Mucosa of gallbladder (tissue), 1 donor: ENCODE measurements at regions not wholly inside any gene's neighbourhood (a gene's known extent, or its start where the extent isn't known, plus 50 kb on each side); places are given as distances from the start of the nearest gene placed in this dataset.
"Not testable (repeated sequence)": the region's sequence is repeated elsewhere in the genome, so short reads cannot be mapped to it uniquely, and the experiment has no call there.

Experiments
- DNase-seq: peaks from one replicate; pipeline ENCODE4 v3.0.0-alpha.2; 2020; ENCODE audit warnings: low spot score
- donor health status: DM: no; HTN: no; CAD: no.

GRCh38 chr7:125468855-125469174 is 539.2 kb upstream of the POT1 start:
- no peak for DNase-seq

GRCh38 chr7:125467996-125468854 is 538.6 kb upstream of the POT1 start:
- no peak for DNase-seq

GRCh38 chr7:125465527-125465926 is 535.9 kb upstream of the POT1 start:
- DNase-seq = no peak

- no peak for DNase-seq
Measured at GRCh38 chr7:125462615-125463014, 533.0 kb upstream of the POT1 start.

- no peak for DNase-seq
Measured at GRCh38 chr7:125459038-125459437, 529.4 kb upstream of the POT1 start.

- DNase-seq = no peak
Measured at GRCh38 chr7:125450749-125451148, 521.1 kb upstream of the POT1 start.

- DNase-seq = no peak
Measured at GRCh38 chr7:125445836-125446235, 516.2 kb upstream of the POT1 start.

GRCh38 chr7:125444864-125445263 is 515.2 kb upstream of the POT1 start:
- DNase-seq = no peak

- no peak for DNase-seq
Measured at GRCh38 chr7:125436220-125436619, 506.6 kb upstream of the POT1 start.

- DNase-seq = no peak
Measured at GRCh38 chr7:125431349-125431748, 501.7 kb upstream of the POT1 start.

- DNase-seq = no peak
Measured at GRCh38 chr7:125430013-125430412, 500.4 kb upstream of the POT1 start.

GRCh38 chr7:125427676-125428075 is 498.1 kb upstream of the POT1 start:
- no peak for DNase-seq

- DNase-seq = no peak
Measured at GRCh38 chr7:125425506-125425905, 495.9 kb upstream of the POT1 start.

- DNase-seq = no peak
Measured at GRCh38 chr7:125424721-125425120, 495.1 kb upstream of the POT1 start.

- DNase-seq = no peak
Measured at GRCh38 chr7:125423458-125424155, 494.0 kb upstream of the POT1 start.

GRCh38 chr7:125421407-125421806 is 491.8 kb upstream of the POT1 start:
- not testable (repeated sequence) for DNase-seq

- DNase-seq = no peak
Measured at GRCh38 chr7:125412890-125413665, 483.5 kb upstream of the POT1 start.

GRCh38 chr7:125409921-125410320 is 480.3 kb upstream of the POT1 start:
- DNase-seq = no peak

GRCh38 chr7:125406111-125406510 is 476.5 kb upstream of the POT1 start:
- no peak for DNase-seq

- DNase-seq = no peak
Measured at GRCh38 chr7:125399408-125399807, 469.8 kb upstream of the POT1 start.

- DNase-seq = no peak
Measured at GRCh38 chr7:125396466-125397151, 467.0 kb upstream of the POT1 start.

- DNase-seq = no peak
Measured at GRCh38 chr7:125391921-125392320, 462.3 kb upstream of the POT1 start.
